Immature natural killer cell (primary cell): ENCODE measurements at regions not wholly inside any gene's neighbourhood (a gene's known extent, or its start where the extent isn't known, plus 50 kb on each side); places are given as distances from the start of the nearest gene placed in this dataset.
"Not testable (repeated sequence)": the region's sequence is repeated elsewhere in the genome, so short reads cannot be mapped to it uniquely, and the experiment has no call there.

Experiments used
- DNase-seq, 3 donors: peaks; one replicate each; pipeline ENCODE4 v3.0.0; 2022; ENCODE audit warnings: mixed read lengths in 1 of 3
- H3K27ac Mint-ChIP-seq, 6 donors: one replicate each; pipeline ENCODE4 v1.8.0; 2020; ENCODE audit warnings: mixed read lengths in 6 of 6, mild to moderate bottlenecking in 5 of 6, inconsistent platforms in 4 of 6, moderate library complexity in 3 of 6
- H3K27me3 Mint-ChIP-seq, 3 donors: one replicate each; pipeline ENCODE4 v1.8.0; 2020 to 2021; ENCODE audit warnings: low read depth in 3 of 3, mild to moderate bottlenecking in 3 of 3, mixed read lengths in 3 of 3, moderate library complexity in 3 of 3, inconsistent platforms in 1 of 3
- H3K36me3 Mint-ChIP-seq, 3 donors: one replicate each; pipeline ENCODE4 v1.8.0; 2020; ENCODE audit warnings: mixed read lengths in 3 of 3, inconsistent platforms in 2 of 3, mild to moderate bottlenecking in 2 of 3
- H3K4me1 Mint-ChIP-seq, 2 donors: one replicate each; pipeline ENCODE4 v1.8.0; 2020; ENCODE audit warnings: inconsistent platforms in 2 of 2, mild to moderate bottlenecking in 2 of 2, mixed read lengths in 2 of 2, moderate library complexity in 1 of 2
- H3K4me3 Mint-ChIP-seq, 5 donors: one replicate each; pipeline ENCODE4 v1.8.0; 2020; ENCODE audit warnings: mild to moderate bottlenecking in 5 of 5, mixed read lengths in 5 of 5, inconsistent platforms in 3 of 5, moderate library complexity in 3 of 5
- H3K9me3 Mint-ChIP-seq, 6 donors: one replicate each; pipeline ENCODE4 v1.8.0; 2020; ENCODE audit warnings: mild to moderate bottlenecking in 6 of 6, mixed read lengths in 6 of 6, inconsistent platforms in 4 of 6, moderate library complexity in 3 of 6

GRCh38 chr4:84298023-84298718, 200.9 kb downstream of the NKX6-1 start:
- no peaks in the 10 kb centered on the region for H3K4me1 Mint-ChIP-seq
- no peak for DNase-seq
- H3K9me3 Mint-ChIP-seq: peaks cover 2 to 29% (median 9%) of the 10 kb centered on the region in 6 donors
- no peak overlapping the region for H3K4me3 Mint-ChIP-seq
- H3K36me3 Mint-ChIP-seq: no peaks in the 10 kb centered on the region
- no peaks in the 10 kb centered on the region for H3K27me3 Mint-ChIP-seq
- no peak overlapping the region for H3K27ac Mint-ChIP-seq

- Mint-ChIP-seq H3K27ac (no peak overlapping the region), H3K9me3 (peaks cover 6 to 46% (median 25%) of the 10 kb centered on the region in 6 donors), H3K4me1 (no peaks in the 10 kb centered on the region), H3K27me3 (peaks cover 0 to 2% (median 0%) of the 10 kb centered on the region in 3 donors), H3K36me3 (peaks cover 0 to 2% (median 0%) of the 10 kb centered on the region in 3 donors), H3K4me3 (no peak overlapping the region)
- no peak for DNase-seq
These were observed 207.1 kb downstream of the NKX6-1 start for GRCh38 chr4:84291969-84292368.

- H3K4me3 Mint-ChIP-seq: no peak overlapping the region
- no peaks in the 10 kb centered on the region for H3K4me1 Mint-ChIP-seq
- H3K36me3 Mint-ChIP-seq: peaks cover 0 to 3% (median 0%) of the 10 kb centered on the region in 3 donors
- peaks cover 11 to 31% (median 20%) of the 10 kb centered on the region in 6 donors for H3K9me3 Mint-ChIP-seq
- H3K27ac Mint-ChIP-seq: no peak overlapping the region
- DNase-seq: no peak
- H3K27me3 Mint-ChIP-seq: peaks cover 0 to 2% (median 0%) of the 10 kb centered on the region in 3 donors
These were observed 213.0 kb downstream of the NKX6-1 start for GRCh38 chr4:84286048-84286447.

GRCh38 chr4:84279678-84280077, 219.4 kb downstream of the NKX6-1 start:
- Mint-ChIP-seq H3K9me3 (peaks cover 0 to 11% (median 4%) of the 10 kb centered on the region in 6 donors), H3K4me3 (no peak overlapping the region), H3K36me3 (no peaks in the 10 kb centered on the region), H3K4me1 (no peaks in the 10 kb centered on the region), H3K27ac (no peak overlapping the region), H3K27me3 (no peaks in the 10 kb centered on the region)
- no peak for DNase-seq

GRCh38 chr4:84277923-84278322, 221.2 kb downstream of the NKX6-1 start:
- no peak for DNase-seq
- no peak overlapping the region for H3K4me3 Mint-ChIP-seq
- H3K27me3 Mint-ChIP-seq: no peaks in the 10 kb centered on the region
- H3K9me3 Mint-ChIP-seq: peaks cover 0 to 11% (median 3%) of the 10 kb centered on the region in 6 donors
- H3K27ac Mint-ChIP-seq: no peak overlapping the region
- H3K36me3 Mint-ChIP-seq: no peaks in the 10 kb centered on the region
- H3K4me1 Mint-ChIP-seq: no peaks in the 10 kb centered on the region

GRCh38 chr4:84276752-84277151, 222.3 kb downstream of the NKX6-1 start:
- Mint-ChIP-seq H3K4me3 (no peak overlapping the region), H3K27me3 (no peaks in the 10 kb centered on the region), H3K4me1 (no peaks in the 10 kb centered on the region), H3K27ac (no peak overlapping the region), H3K36me3 (no peaks in the 10 kb centered on the region), H3K9me3 (peaks cover 0 to 11% (median 4%) of the 10 kb centered on the region in 6 donors)
- no peak for DNase-seq

GRCh38 chr4:84269536-84270044, 229.5 kb downstream of the NKX6-1 start:
- Mint-ChIP-seq H3K36me3 (no peaks in the 10 kb centered on the region), H3K4me3 (no peak overlapping the region), H3K27ac (no peak overlapping the region), H3K4me1 (no peaks in the 10 kb centered on the region), H3K9me3 (peaks cover 0 to 11% (median 2%) of the 10 kb centered on the region in 6 donors), H3K27me3 (no peaks in the 10 kb centered on the region)
- DNase-seq: no peak

GRCh38 chr4:84264652-84265051, 234.4 kb downstream of the NKX6-1 start:
- Mint-ChIP-seq H3K4me3 (no peak overlapping the region), H3K36me3 (no peaks in the 10 kb centered on the region), H3K27ac (no peak overlapping the region), H3K27me3 (peaks cover 0 to 4% (median 0%) of the 10 kb centered on the region in 3 donors), H3K4me1 (no peaks in the 10 kb centered on the region), H3K9me3 (peaks cover 11 to 45% (median 15%) of the 10 kb centered on the region in 6 donors)
- no peak for DNase-seq

GRCh38 chr4:84263415-84263814, 235.7 kb downstream of the NKX6-1 start:
- no peaks in the 10 kb centered on the region for H3K36me3 Mint-ChIP-seq
- no peak for DNase-seq
- peaks cover 0 to 4% (median 0%) of the 10 kb centered on the region in 3 donors for H3K27me3 Mint-ChIP-seq
- no peak overlapping the region for H3K4me3 Mint-ChIP-seq
- H3K4me1 Mint-ChIP-seq: no peaks in the 10 kb centered on the region
- H3K27ac Mint-ChIP-seq: no peak overlapping the region
- peaks cover 13 to 50% (median 22%) of the 10 kb centered on the region in 6 donors for H3K9me3 Mint-ChIP-seq

- Mint-ChIP-seq H3K27me3 (peaks cover 0 to 4% (median 0%) of the 10 kb centered on the region in 3 donors), H3K4me1 (no peaks in the 10 kb centered on the region), H3K4me3 (no peak overlapping the region), H3K27ac (no peak overlapping the region), H3K36me3 (no peaks in the 10 kb centered on the region), H3K9me3 (peaks cover 13 to 50% (median 20%) of the 10 kb centered on the region in 6 donors)
- DNase-seq: no peak
These were observed 238.6 kb downstream of the NKX6-1 start for GRCh38 chr4:84260495-84260894.

GRCh38 chr4:84258905-84259830, 239.9 kb downstream of the NKX6-1 start:
- Mint-ChIP-seq H3K4me3 (no peak overlapping the region), H3K4me1 (no peaks in the 10 kb centered on the region), H3K27me3 (peaks cover 0 to 4% (median 0%) of the 10 kb centered on the region in 3 donors), H3K9me3 (peaks cover 11 to 44% (median 19%) of the 10 kb centered on the region in 6 donors), H3K27ac (no peak overlapping the region), H3K36me3 (no peaks in the 10 kb centered on the region)
- no peak for DNase-seq

GRCh38 chr4:84254537-84254936, 244.6 kb downstream of the NKX6-1 start:
- H3K4me3 Mint-ChIP-seq: no peak overlapping the region
- DNase-seq: no peak
- H3K27me3 Mint-ChIP-seq: peaks cover 0 to 2% (median 1%) of the 10 kb centered on the region in 3 donors
- H3K4me1 Mint-ChIP-seq: no peaks in the 10 kb centered on the region
- H3K9me3 Mint-ChIP-seq: peaks cover 5 to 10% (median 7%) of the 10 kb centered on the region in 6 donors
- H3K36me3 Mint-ChIP-seq: no peaks in the 10 kb centered on the region
- no peak overlapping the region for H3K27ac Mint-ChIP-seq

- Mint-ChIP-seq H3K4me1 (no peaks in the 10 kb centered on the region), H3K27me3 (peaks cover 0 to 2% (median 1%) of the 10 kb centered on the region in 3 donors), H3K36me3 (no peaks in the 10 kb centered on the region), H3K4me3 (no peak overlapping the region), H3K27ac (no peak overlapping the region), H3K9me3 (peaks cover 4 to 20% (median 8%) of the 10 kb centered on the region in 6 donors)
- DNase-seq: no peak
These were observed 249.6 kb downstream of the NKX6-1 start for GRCh38 chr4:84249521-84249920.

GRCh38 chr4:84245042-84245441, 254.1 kb downstream of the NKX6-1 start:
- H3K4me1 Mint-ChIP-seq, H3K4me3 Mint-ChIP-seq, DNase-seq, H3K27me3 Mint-ChIP-seq, H3K27ac Mint-ChIP-seq, H3K36me3 Mint-ChIP-seq: not testable (repeated sequence)
- peaks cover 8 to 35% (median 11%) of the 10 kb centered on the region in 6 donors for H3K9me3 Mint-ChIP-seq
